HepG2 (cell line): ENCODE measurements at regions not wholly inside any gene's neighbourhood (a gene's known extent, or its start where the extent isn't known, plus 50 kb on each side); places are given as distances from the start of the nearest gene placed in this dataset.

Experiments used
- ATAC-seq: fragments of 200-7000 bp; cut with Tn5 transposase; 3 replicates; pipeline ENCODE4 v1.9.1; 2020; ENCODE audit warnings: mild to moderate bottlenecking, moderate library complexity
- BruUV-seq: library from RNA; stranded (reverse); fragments of 400-500 nt; replicated peaks from 2 replicates; lab custom pipeline; 2021; lab: Mats Ljungman, UMichigan
- CTCF ChIA-PET: fragments of 300-600 bp; formaldehyde crosslinking; extraction: SDS; loops from one replicate; lab custom pipeline; 2021; ENCODE audit warnings: low total read pairs, inconsistent platforms, low intra/inter-chr PET ratio; lab: Yijun Ruan, JAX
- POLR2A ChIA-PET: fragments of 350-600 bp; sonication (Branson Sonifier 250); formaldehyde crosslinking; loops from one replicate; lab custom pipeline; 2020; ENCODE audit warnings: antibody characterized with exemption, inconsistent platforms; lab: Yijun Ruan, JAX
- DNase-seq: peaks from one replicate; pipeline ENCODE4 v3.0.0-alpha.2; 2015; ENCODE audit warnings: low spot score
- FAIRE-seq: peaks from 3 replicates; lab custom pipeline; 2011; peaks lifted over from hg19 to GRCh38; lab: Jason Lieb, UNC
- H2AFZ ChIP-seq: one replicate; pipeline ENCODE4 v1.6.1; 2011; ENCODE audit warnings: low read length, inconsistent platforms
- H3K27ac ChIP-seq: fragments of 300-600 bp; 3 replicates; pipeline ENCODE4 v1.8.0; 2011; ENCODE audit warnings: mixed run types, mild to moderate bottlenecking, mixed read lengths, low read length, inconsistent platforms; ENCODE audit not compliant: insufficient read depth; ENCODE audit errors: extremely low read length
- H3K27me3 ChIP-seq, 2 experiments: fragments of 200-600 bp in 1 of 2; 2 replicates in 1 of 2; 3 replicates in 1 of 2; pipeline versions ENCODE4 v1.6.0 to v1.8.0; 2011; ENCODE audit warnings: low read length in 2 of 2, mild to moderate bottlenecking in 2 of 2, moderate library complexity in 2 of 2, inconsistent platforms in 1 of 2; ENCODE audit not compliant: insufficient read depth in 2 of 2, control insufficient read depth in 1 of 2
- H3K36me3 ChIP-seq, 2 experiments: fragments of 200-600 bp in 1 of 2; replicated peaks in 1 of 2; 2 replicates in 1 of 2; 3 replicates in 1 of 2; pipeline versions ENCODE4 v1.5.1 to v1.8.0; 2011; ENCODE audit warnings: low read length in 2 of 2, inconsistent platforms in 1 of 2; ENCODE audit not compliant: insufficient read depth in 2 of 2, control insufficient read depth in 1 of 2
- H3K4me1 ChIP-seq: 2 replicates; pipeline ENCODE4 v1.5.1; 2012; ENCODE audit warnings: low read length, inconsistent platforms; ENCODE audit not compliant: insufficient read depth
- H3K4me2 ChIP-seq: 2 replicates; pipeline ENCODE4 v1.6.0; 2011; ENCODE audit warnings: low read depth, low read length, inconsistent platforms
- H3K4me3 ChIP-seq, 3 experiments: fragments of 200-600 bp in 1 of 3; sonication (generic), shearing (Covaris generic) in 1 of 3; replicated peaks in 1 of 3; 2 replicates each; pipeline ENCODE4 v1.5.1; 2011 to 2016; ENCODE audit warnings: low read length in 3 of 3, inconsistent platforms in 2 of 3, low read depth in 2 of 3, mild to moderate bottlenecking in 2 of 3, control low read depth in 1 of 3, mixed read lengths in 1 of 3; ENCODE audit not compliant: insufficient read depth in 1 of 3
- H3K79me2 ChIP-seq: one replicate; pipeline ENCODE4 v1.6.1; 2011; ENCODE audit warnings: low read length, inconsistent platforms; ENCODE audit not compliant: insufficient read depth
- H3K9ac ChIP-seq: 2 replicates; pipeline ENCODE4 v1.6.0; 2011; ENCODE audit warnings: mild to moderate bottlenecking, low read depth, low read length, inconsistent platforms; ENCODE audit not compliant: insufficient read depth
- H3K9me3 ChIP-seq: 2 replicates; pipeline ENCODE4 v1.5.1; 2012; ENCODE audit warnings: mild to moderate bottlenecking, low read length
- H4K20me1 ChIP-seq: 2 replicates; pipeline ENCODE4 v1.6.0; 2011; ENCODE audit warnings: inconsistent platforms, mild to moderate bottlenecking, low read length, moderate library complexity; ENCODE audit not compliant: insufficient read depth
- BATF2 ChIP-seq: sonication (generic); formaldehyde crosslinking; IDR thresholded peaks from 2 replicates; pipeline ENCODE4 v1.8.0; 2022; ENCODE audit warnings: mild to moderate bottlenecking, missing genetic modification reagents, moderate library complexity
- ETV5 ChIP-seq: IDR thresholded peaks from 2 replicates; pipeline ENCODE4 v1.6.1; 2018; ENCODE audit warnings: missing biosample characterization, missing genetic modification reagents, inconsistent platforms, borderline replicate concordance
- GMEB2 ChIP-seq: IDR thresholded peaks from 2 replicates; pipeline ENCODE4 v1.6.1; 2016; ENCODE audit warnings: missing biosample characterization, missing genetic modification reagents, low read depth
- KLF16 ChIP-seq, 2 experiments: sonication (generic) in 1 of 2; formaldehyde crosslinking in 1 of 2; IDR thresholded peaks; 2 replicates each; pipeline versions ENCODE4 v1.6.1 to v1.8.0; 2016 to 2023; ENCODE audit warnings: missing genetic modification reagents in 2 of 2, missing compliant biosample characterization in 1 of 2
- MAZ ChIP-seq, 2 experiments: sonication (generic) in 1 of 2; formaldehyde crosslinking in 1 of 2; IDR thresholded peaks; 2 replicates each; pipeline versions ENCODE4 v1.5.0 to v1.6.1; 2012 to 2020; ENCODE audit warnings: low read depth in 2 of 2, mild to moderate bottlenecking in 2 of 2, borderline replicate concordance in 1 of 2, improper control_type of control experiment in 1 of 2, low read length in 1 of 2, missing genetic modification reagents in 1 of 2, moderate library complexity in 1 of 2
- NFE2L1 ChIP-seq: sonication (generic); formaldehyde crosslinking; IDR thresholded peaks from 2 replicates; pipeline ENCODE4 v1.4.0; 2020; ENCODE audit warnings: missing genetic modification reagents, mild to moderate bottlenecking, borderline replicate concordance
- PREB ChIP-seq: sonication (generic); formaldehyde crosslinking; IDR thresholded peaks from 2 replicates; pipeline ENCODE4 v1.4.0; 2020; ENCODE audit warnings: missing genetic modification reagents
- TBX2 ChIP-seq: sonication (generic); formaldehyde crosslinking; IDR thresholded peaks from 2 replicates; pipeline ENCODE4 v1.5.0; 2020; ENCODE audit warnings: missing genetic modification reagents, mild to moderate bottlenecking, borderline replicate concordance
- ZIK1 ChIP-seq: sonication (generic); formaldehyde crosslinking; IDR thresholded peaks from 2 replicates; pipeline ENCODE4 v1.5.0; 2020; ENCODE audit warnings: mild to moderate bottlenecking, low read depth, missing genetic modification reagents, borderline replicate concordance
- ZNF101 ChIP-seq: sonication (generic); formaldehyde crosslinking; IDR thresholded peaks from 2 replicates; pipeline ENCODE4 v1.4.0; 2020; ENCODE audit warnings: mild to moderate bottlenecking, low read depth, missing genetic modification reagents, borderline replicate concordance
- ZNF552 ChIP-seq: sonication (generic); formaldehyde crosslinking; IDR thresholded peaks from 2 replicates; pipeline ENCODE4 v1.9.0; 2022; ENCODE audit warnings: missing genetic modification reagents, mild to moderate bottlenecking, borderline replicate concordance
- ZNF563 ChIP-seq: sonication (generic); formaldehyde crosslinking; IDR thresholded peaks from 2 replicates; pipeline ENCODE4 v1.8.0; 2022; ENCODE audit warnings: mild to moderate bottlenecking, moderate library complexity, missing genetic modification reagents
- in situ Hi-C: cut with HindIII; loops from 2 replicates; pipeline ENCODE4 v1.10.0; 2017; ENCODE audit warnings: low pct_unique_long_range_greater_than_20kb; ENCODE audit not compliant: extremely low pct_ligation_motif_present
- intact Hi-C: fragments of 100-400 bp; cut with micrococcal nuclease; formaldehyde crosslinking; loops from one replicate; pipeline ENCODE4 v1.10.0; 2022; ENCODE audit not compliant: unreplicated experiment

GRCh38 chr3:76026379-76026778 is 241.0 kb upstream of the ZNF717 start:
- H3K4me2 ChIP-seq: no peak overlapping the region
- ChIA-PET CTCF (no interaction called here), POLR2A (no interaction called here)
- no peaks in the 10 kb centered on the region for H3K79me2 ChIP-seq
- no peaks in the 10 kb centered on the region for H3K36me3 ChIP-seq
- no peaks in the 10 kb centered on the region for H3K4me1 ChIP-seq
- H3K9me3 ChIP-seq: no peaks in the 10 kb centered on the region
- no TSS peak for BruUV-seq
- DNase-seq (no peak), FAIRE-seq (no peak), ATAC-seq (no peak)
- no peak overlapping the region for H2AFZ ChIP-seq
- no peaks in the 10 kb centered on the region for H4K20me1 ChIP-seq
- H3K27ac ChIP-seq: no peak overlapping the region
- in situ Hi-C loops (no loop called here), intact Hi-C loops (loop anchor here (10.0 kb wide), 1 partner anchor 548 kb away; no protein-coding TSS in a partner anchor)
- H3K9ac ChIP-seq: no peak overlapping the region
- no peaks in the 10 kb centered on the region for H3K27me3 ChIP-seq
- H3K4me3 ChIP-seq: no peak overlapping the region
- TF ChIP-seq KLF16 (CRISPR knock-in tag; IDR thresholded peaks at IDR 0.05) (no peak), NFE2L1 (CRISPR knock-in tag) (no peak), TBX2 (CRISPR knock-in tag) (no peak), GMEB2 (no peak), ZNF552 (no peak), PREB (CRISPR knock-in tag) (no peak)

GRCh38 chr3:76028774-76029173 is 243.4 kb upstream of the ZNF717 start:
- Histone ChIP-seq H3K9me3 (peaks cover 4% of the 10 kb centered on the region; the same call in 1 of the 2 replicates), H2AFZ (no peak overlapping the region), H3K27me3 (no peaks in the 10 kb centered on the region), H4K20me1 (no peaks in the 10 kb centered on the region), H3K4me3 (no peak overlapping the region), H3K4me2 (no peak overlapping the region)
- intact Hi-C loops: loop anchor here (10.0 kb wide), 1 partner anchor 546 kb away; no protein-coding TSS in a partner anchor
- no peak for FAIRE-seq
- POLR2A ChIA-PET: no interaction called here
- TF ChIP-seq MAZ (IDR thresholded peaks at IDR 0.05; ENCODE audit: borderline replicate concordance, low read depth, low read length) (no peak), MAZ (CRISPR knock-in tag; IDR thresholded peaks at IDR 0.05; ENCODE audit: low read depth) (no peak), ZIK1 (CRISPR knock-in tag) (no peak), ETV5 (CRISPR knock-in tag) (no peak), BATF2 (CRISPR knock-in tag) (no peak), ZNF101 (CRISPR knock-in tag) (no peak), ZNF563 (CRISPR knock-in tag) (no peak)
- TF ChIP-seq, all 625 proteins: peak for 0
- CTCF ChIA-PET: no interaction called here
- BruUV-seq: no TSS peak
- DNase-seq (no peak), ATAC-seq (no peak)
- Histone ChIP-seq H3K36me3 (no peaks in the 10 kb centered on the region), H3K9ac (no peak overlapping the region), H3K4me1 (no peaks in the 10 kb centered on the region), H3K79me2 (no peaks in the 10 kb centered on the region), H3K27ac (no peak overlapping the region)
- in situ Hi-C loops: no loop called here
